Suprapubic skin (tissue), 4 donors: ENCODE measurements at regions not wholly inside any gene's neighbourhood (a gene's known extent, or its start where the extent isn't known, plus 50 kb on each side); places are given as distances from the start of the nearest gene placed in this dataset.

Experiments used
- CTCF ChIP-seq, 2 donors: fragments of 200-600 bp in 1 of 2; fragments of 450-650 bp in 1 of 2; sonication (generic) in 1 of 2; IDR thresholded peaks; one replicate each; pipeline ENCODE4 v1.5.1; 2016 to 2019; ENCODE audit warnings: antibody characterized with exemption in 2 of 2, mild to moderate bottlenecking in 1 of 2, moderate library complexity in 1 of 2
- EP300 ChIP-seq: sonication (generic); formaldehyde crosslinking; IDR thresholded peaks from one replicate; pipeline ENCODE4 v1.6.1; 2017; ENCODE audit warnings: antibody characterized with exemption
- POLR2A ChIP-seq, 2 donors: fragments of 450-650 bp; IDR thresholded peaks; one replicate each; pipeline ENCODE4 v1.6.1; 2017; ENCODE audit warnings: antibody characterized with exemption in 2 of 2, mild to moderate bottlenecking in 2 of 2, moderate library complexity in 2 of 2
- POLR2AphosphoS5 ChIP-seq, 3 donors: sonication (generic); formaldehyde crosslinking; IDR thresholded peaks; one replicate each; pipeline ENCODE4 v1.6.1; 2017; ENCODE audit warnings: antibody characterized with exemption in 3 of 3

GRCh38 chr13:77378662-77379061, 51.8 kb upstream of the MYCBP2 start:
- TF ChIP-seq POLR2AphosphoS5 (IDR thresholded peaks at IDR 0.05) (no peak), CTCF (IDR thresholded peaks at IDR 0.05) (no peak), EP300 (no peak), POLR2A (IDR thresholded peaks at IDR 0.05) (no peak)
